22Rv1 (cell line): ENCODE measurements at regions not wholly inside any gene's neighbourhood (a gene's known extent, or its start where the extent isn't known, plus 50 kb on each side); places are given as distances from the start of the nearest gene placed in this dataset.

Source experiments
- ZFX ChIP-seq: fragments of 450-650 bp; IDR thresholded peaks from 2 replicates; pipeline ENCODE4 v1.6.1; 2017; ENCODE audit warnings: antibody characterized with exemption, borderline replicate concordance
- TF ChIP-seq, protein P1 (sequence below): fragments of 450-650 bp; IDR thresholded peaks from 2 replicates; pipeline ENCODE4 v1.5.1; 2017; ENCODE audit warnings: mild to moderate bottlenecking

DNA sequence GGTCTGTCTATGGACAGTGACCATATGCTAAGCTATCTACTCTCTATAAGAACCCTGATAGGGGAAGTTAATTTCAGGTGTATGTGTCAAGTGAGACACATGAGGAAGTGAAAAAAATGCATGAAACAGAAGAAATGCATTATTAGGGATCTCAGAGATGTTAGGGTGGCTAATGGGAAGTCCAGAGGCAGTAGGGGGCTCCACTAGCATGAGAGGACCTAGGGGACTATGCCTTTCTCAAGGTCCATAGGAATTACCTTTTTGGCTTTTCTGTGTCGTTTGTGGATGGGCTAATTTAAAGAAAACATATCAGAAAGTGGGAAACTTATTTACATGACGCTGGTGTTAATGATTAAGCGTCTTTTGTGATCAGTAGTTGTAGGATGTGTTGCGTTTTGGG is 1653.2 kb downstream of the DPP10 start:
- TF ChIP-seq, protein P1, sequence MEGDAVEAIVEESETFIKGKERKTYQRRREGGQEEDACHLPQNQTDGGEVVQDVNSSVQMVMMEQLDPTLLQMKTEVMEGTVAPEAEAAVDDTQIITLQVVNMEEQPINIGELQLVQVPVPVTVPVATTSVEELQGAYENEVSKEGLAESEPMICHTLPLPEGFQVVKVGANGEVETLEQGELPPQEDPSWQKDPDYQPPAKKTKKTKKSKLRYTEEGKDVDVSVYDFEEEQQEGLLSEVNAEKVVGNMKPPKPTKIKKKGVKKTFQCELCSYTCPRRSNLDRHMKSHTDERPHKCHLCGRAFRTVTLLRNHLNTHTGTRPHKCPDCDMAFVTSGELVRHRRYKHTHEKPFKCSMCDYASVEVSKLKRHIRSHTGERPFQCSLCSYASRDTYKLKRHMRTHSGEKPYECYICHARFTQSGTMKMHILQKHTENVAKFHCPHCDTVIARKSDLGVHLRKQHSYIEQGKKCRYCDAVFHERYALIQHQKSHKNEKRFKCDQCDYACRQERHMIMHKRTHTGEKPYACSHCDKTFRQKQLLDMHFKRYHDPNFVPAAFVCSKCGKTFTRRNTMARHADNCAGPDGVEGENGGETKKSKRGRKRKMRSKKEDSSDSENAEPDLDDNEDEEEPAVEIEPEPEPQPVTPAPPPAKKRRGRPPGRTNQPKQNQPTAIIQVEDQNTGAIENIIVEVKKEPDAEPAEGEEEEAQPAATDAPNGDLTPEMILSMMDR, result no peak
- no peak for TF ChIP-seq ZFX
